ENCODE measurements at regions not wholly inside any gene's neighbourhood (a gene's known extent, or its start where the extent isn't known, plus 50 kb on each side); places are given as distances from the start of the nearest gene placed in this dataset.

DNA sequence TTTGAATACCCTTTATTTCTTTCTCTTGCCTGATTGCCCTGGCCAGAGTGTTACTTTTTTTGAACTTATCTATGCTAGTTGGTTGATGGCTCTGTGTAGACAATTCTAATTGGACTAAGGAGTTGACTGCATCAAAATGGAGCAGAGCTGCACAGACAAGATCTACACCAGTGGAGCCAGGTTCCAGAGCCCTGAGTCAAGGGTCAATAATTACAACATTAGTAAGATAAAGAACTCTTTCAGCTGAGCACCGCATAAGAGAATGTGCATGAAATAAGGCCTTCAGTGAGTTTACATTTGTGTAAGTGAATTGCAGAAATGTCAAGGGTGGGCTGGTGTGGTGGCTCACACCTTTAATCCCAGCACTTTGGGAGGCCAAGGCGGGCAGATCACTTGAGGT is 599.7 kb upstream of the TENM3 start:
- Histone ChIP-seq H3K9ac (no peak overlapping the region), H4K20me1 (ENCODE audit: insufficient read depth) (no peaks in the 10 kb centered on the region), H3K27me3 (ENCODE audit: insufficient read depth, low read depth) (no peaks in the 10 kb centered on the region), H3K79me2 (ENCODE audit: insufficient read depth, low read depth) (no peaks in the 10 kb centered on the region), H3K4me3 (IDR thresholded peaks at IDR 0.05; ENCODE audit: insufficient read depth, low read depth, low read length) (no peak overlapping the region), H3K36me3 (ENCODE audit: insufficient read depth) (no peaks in the 10 kb centered on the region), H3K4me1 (ENCODE audit: low read depth, poor library complexity, severe bottlenecking) (no peaks in the 10 kb centered on the region), H2AFZ (ENCODE audit: low read depth) (no peak overlapping the region), H3K4me2 (no peak overlapping the region), H3K27ac (no peak overlapping the region)
- TF ChIP-seq, protein P1, sequence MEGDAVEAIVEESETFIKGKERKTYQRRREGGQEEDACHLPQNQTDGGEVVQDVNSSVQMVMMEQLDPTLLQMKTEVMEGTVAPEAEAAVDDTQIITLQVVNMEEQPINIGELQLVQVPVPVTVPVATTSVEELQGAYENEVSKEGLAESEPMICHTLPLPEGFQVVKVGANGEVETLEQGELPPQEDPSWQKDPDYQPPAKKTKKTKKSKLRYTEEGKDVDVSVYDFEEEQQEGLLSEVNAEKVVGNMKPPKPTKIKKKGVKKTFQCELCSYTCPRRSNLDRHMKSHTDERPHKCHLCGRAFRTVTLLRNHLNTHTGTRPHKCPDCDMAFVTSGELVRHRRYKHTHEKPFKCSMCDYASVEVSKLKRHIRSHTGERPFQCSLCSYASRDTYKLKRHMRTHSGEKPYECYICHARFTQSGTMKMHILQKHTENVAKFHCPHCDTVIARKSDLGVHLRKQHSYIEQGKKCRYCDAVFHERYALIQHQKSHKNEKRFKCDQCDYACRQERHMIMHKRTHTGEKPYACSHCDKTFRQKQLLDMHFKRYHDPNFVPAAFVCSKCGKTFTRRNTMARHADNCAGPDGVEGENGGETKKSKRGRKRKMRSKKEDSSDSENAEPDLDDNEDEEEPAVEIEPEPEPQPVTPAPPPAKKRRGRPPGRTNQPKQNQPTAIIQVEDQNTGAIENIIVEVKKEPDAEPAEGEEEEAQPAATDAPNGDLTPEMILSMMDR (conservative IDR thresholded peaks at IDR 0.05; ENCODE audit: low read depth, low read length), result no peak

DNA sequence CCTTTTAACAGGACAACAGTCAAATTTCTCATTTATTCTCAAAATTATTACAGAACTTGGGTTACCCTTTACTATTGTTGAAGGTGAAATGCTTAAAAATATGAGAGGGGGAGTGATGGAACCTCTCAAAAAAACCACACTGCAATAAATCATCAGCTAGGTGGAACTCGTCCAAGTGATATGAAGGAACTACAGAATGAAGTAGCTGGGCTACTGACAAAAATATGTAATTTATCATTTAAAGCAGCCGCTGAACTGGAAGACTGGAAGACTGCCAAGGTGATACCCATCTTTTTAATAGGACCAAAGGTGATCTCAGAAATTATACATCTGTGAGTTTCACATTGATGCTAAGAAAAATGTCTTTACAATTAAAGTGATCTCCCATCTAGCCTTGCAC is 597.7 kb upstream of the TENM3 start:
- H3K9ac ChIP-seq, result no peak overlapping the region
- no peaks in the 10 kb centered on the region for H4K20me1 ChIP-seq (ENCODE audit: insufficient read depth)
- TF ChIP-seq, protein P1 (conservative IDR thresholded peaks at IDR 0.05; ENCODE audit: low read depth, low read length), result no peak
- no peak overlapping the region for H3K4me2 ChIP-seq
- no peak overlapping the region for H3K4me3 ChIP-seq (IDR thresholded peaks at IDR 0.05; ENCODE audit: insufficient read depth, low read depth, low read length)
- no peak overlapping the region for H2AFZ ChIP-seq (ENCODE audit: low read depth)
- H3K4me1 ChIP-seq (ENCODE audit: low read depth, poor library complexity, severe bottlenecking), result no peaks in the 10 kb centered on the region
- H3K36me3 ChIP-seq (ENCODE audit: insufficient read depth), result no peaks in the 10 kb centered on the region
- no peaks in the 10 kb centered on the region for H3K27me3 ChIP-seq (ENCODE audit: insufficient read depth, low read depth)
- no peaks in the 10 kb centered on the region for H3K79me2 ChIP-seq (ENCODE audit: insufficient read depth, low read depth)
- H3K27ac ChIP-seq, result no peak overlapping the region

DNA sequence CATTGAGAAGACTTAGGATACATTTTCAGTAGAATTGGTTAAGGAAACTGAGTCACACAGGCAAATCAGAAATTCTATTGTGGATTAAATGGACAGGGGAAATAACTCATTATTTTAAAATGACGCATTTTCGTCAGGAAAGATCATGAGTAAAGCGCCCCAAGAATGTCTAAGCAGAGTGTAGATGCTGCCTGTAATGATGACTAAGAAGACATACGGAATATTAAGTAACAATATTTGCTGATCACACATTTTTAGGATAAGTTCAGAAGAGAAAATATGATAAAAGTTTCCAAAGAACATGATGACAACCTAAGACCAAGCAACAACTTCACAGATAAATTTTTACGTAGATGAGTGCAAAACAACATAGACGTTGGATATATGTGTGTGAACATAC is 596.3 kb upstream of the TENM3 start:
- Histone ChIP-seq H3K4me3 (IDR thresholded peaks at IDR 0.05; ENCODE audit: insufficient read depth, low read depth, low read length) (no peak overlapping the region), H3K4me2 (no peak overlapping the region), H3K9ac (no peak overlapping the region), H2AFZ (ENCODE audit: low read depth) (no peak overlapping the region), H4K20me1 (ENCODE audit: insufficient read depth) (no peaks in the 10 kb centered on the region), H3K4me1 (ENCODE audit: low read depth, poor library complexity, severe bottlenecking) (no peaks in the 10 kb centered on the region), H3K27me3 (ENCODE audit: insufficient read depth, low read depth) (no peaks in the 10 kb centered on the region), H3K27ac (no peak overlapping the region), H3K79me2 (ENCODE audit: insufficient read depth, low read depth) (no peaks in the 10 kb centered on the region), H3K36me3 (ENCODE audit: insufficient read depth) (no peaks in the 10 kb centered on the region)
- TF ChIP-seq, protein P1 (conservative IDR thresholded peaks at IDR 0.05; ENCODE audit: low read depth, low read length), result no peak

DNA sequence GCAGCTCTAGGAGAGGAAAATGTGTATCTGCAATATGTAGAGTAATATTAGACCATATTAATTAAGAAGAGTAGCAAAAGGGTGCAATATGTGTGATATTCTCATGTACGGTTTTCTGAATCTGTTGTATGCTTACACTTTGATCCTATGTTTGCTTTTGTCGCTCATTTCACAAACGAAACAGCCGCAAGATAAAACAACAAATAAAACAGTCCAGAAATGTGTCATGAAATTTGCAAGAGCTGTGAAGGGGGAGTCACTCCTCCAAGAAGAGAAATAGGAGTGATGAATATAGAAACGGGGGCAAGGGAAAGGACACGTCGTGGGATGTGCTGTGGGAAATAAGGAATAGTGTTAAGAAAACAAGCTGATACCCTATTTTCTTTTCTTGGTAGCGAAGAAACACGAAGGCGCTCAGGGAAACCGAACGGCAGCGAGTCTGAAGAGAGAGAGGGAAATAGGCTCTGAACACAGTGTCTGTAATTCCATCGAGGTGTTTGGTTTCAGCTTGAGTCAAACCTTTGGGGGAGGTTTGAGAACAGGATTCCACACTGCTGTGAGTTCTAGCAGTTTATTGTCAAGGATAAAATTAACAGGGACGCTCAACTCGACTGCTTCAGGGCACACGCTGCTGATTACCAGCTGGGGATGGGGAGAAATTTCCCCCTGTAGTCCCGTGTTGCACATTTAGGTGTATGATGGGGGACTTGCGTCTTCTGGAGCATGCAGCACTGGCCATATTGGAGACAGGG is 595.6 kb upstream of the TENM3 start:
- Histone ChIP-seq H3K4me2 (no peak overlapping the region), H3K4me1 (ENCODE audit: low read depth, poor library complexity, severe bottlenecking) (no peaks in the 10 kb centered on the region), H2AFZ (ENCODE audit: low read depth) (no peak overlapping the region), H3K27me3 (ENCODE audit: insufficient read depth, low read depth) (no peaks in the 10 kb centered on the region), H3K36me3 (ENCODE audit: insufficient read depth) (no peaks in the 10 kb centered on the region), H3K4me3 (IDR thresholded peaks at IDR 0.05; ENCODE audit: insufficient read depth, low read depth, low read length) (no peak overlapping the region), H4K20me1 (ENCODE audit: insufficient read depth) (no peaks in the 10 kb centered on the region), H3K79me2 (ENCODE audit: insufficient read depth, low read depth) (no peaks in the 10 kb centered on the region), H3K27ac (no peak overlapping the region), H3K9ac (no peak overlapping the region)
- TF ChIP-seq, protein P1 (conservative IDR thresholded peaks at IDR 0.05; ENCODE audit: low read depth, low read length), result no peak

All from KMS-11 (cell line).